ENCODE measurements at regions not wholly inside any gene's neighbourhood (a gene's known extent, or its start where the extent isn't known, plus 50 kb on each side); places are given as distances from the start of the nearest gene placed in this dataset.

DNA sequence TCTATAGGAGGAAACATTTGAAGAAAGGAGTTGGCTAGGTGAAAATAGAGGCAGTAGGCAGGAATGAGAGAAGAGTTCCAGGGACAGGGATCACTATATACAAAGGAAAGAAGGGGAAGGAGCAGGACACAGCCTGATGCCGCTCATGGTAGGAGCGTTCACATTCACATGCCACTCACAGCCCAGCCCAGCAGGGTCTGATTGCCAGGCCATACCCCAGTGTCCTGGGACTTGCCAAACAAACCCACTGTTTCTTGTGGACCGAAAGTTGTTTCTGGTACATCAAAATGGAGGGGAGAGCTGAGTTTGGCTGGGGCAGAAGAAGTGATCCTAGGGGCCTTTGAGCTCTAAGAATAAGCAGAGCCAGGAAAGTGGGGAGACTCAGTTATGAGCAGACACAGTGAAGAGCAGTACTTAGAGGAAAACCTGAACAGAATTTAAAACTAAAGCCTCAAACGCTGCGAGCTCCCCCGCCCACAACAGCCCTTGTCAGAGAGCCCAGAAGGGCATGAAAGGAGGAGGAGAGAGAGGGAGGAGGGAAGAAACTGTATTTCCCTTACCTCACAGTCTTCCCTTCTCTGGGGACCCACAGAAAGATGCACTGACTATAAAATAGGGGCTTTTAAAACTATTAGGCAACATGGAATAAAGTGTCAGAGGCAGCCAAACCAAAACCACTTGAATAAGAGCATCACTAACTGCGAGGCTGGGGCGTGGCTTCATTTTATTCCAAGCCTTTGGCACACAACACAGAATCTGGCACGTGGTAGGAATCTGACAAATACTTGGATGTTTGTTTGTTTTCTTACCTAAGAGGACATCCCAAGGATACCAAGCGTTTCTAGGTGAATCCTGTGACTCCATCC is 129.0 kb downstream of the RPL22L1 start:
- Histone ChIP-seq H3K9me3 (ENCODE audit: insufficient read depth, low read length) (no peaks in the 10 kb centered on the region), H3K27me3 (ENCODE audit: low read length) (no peaks in the 10 kb centered on the region), H3K36me3 (ENCODE audit: low read length) (no peaks in the 10 kb centered on the region), H4K20me1 (ENCODE audit: low read depth, low read length) (no peaks in the 10 kb centered on the region), H2AFZ (ENCODE audit: low read depth, low read length, severe bottlenecking) (no peak overlapping the region), H3K9ac (ENCODE audit: low read length) (no peak overlapping the region), H3K4me2 (ENCODE audit: low read depth, low read length, poor library complexity, severe bottlenecking) (no peak overlapping the region), H3F3A (ENCODE audit: insufficient read depth) (no peaks in the 10 kb centered on the region), H3K9me2 (replicated peaks; ENCODE audit: insufficient read depth, low read length) (no peaks in the 10 kb centered on the region), H3K4me3 (ENCODE audit: insufficient read depth, low read length, poor library complexity, severe bottlenecking) (no peak overlapping the region), H3K79me2 (ENCODE audit: insufficient read depth, low read length) (no peaks in the 10 kb centered on the region), H3K27ac (ENCODE audit: low read depth, low read length) (no peak overlapping the region)
- no peak for TF ChIP-seq CTCF (IDR thresholded peaks at IDR 0.05; ENCODE audit: insufficient read depth, low read length, poor library complexity, severe bottlenecking)
- no peak for TF ChIP-seq EZH2phosphoT487 (conservative IDR thresholded peaks at IDR 0.05; ENCODE audit: low read length)

- no peaks in the 10 kb centered on the region for H3K27me3 ChIP-seq (ENCODE audit: low read length)
- no peaks in the 10 kb centered on the region for H3K9me3 ChIP-seq (ENCODE audit: insufficient read depth, low read length)
- H3K36me3 ChIP-seq (ENCODE audit: low read length), result no peaks in the 10 kb centered on the region
- H3K4me2 ChIP-seq (ENCODE audit: low read depth, low read length, poor library complexity, severe bottlenecking), result no peak overlapping the region
- no peak overlapping the region for H3K9ac ChIP-seq (ENCODE audit: low read length)
- H2AFZ ChIP-seq (ENCODE audit: low read depth, low read length, severe bottlenecking), result no peak overlapping the region
- no peak for TF ChIP-seq CTCF (IDR thresholded peaks at IDR 0.05; ENCODE audit: insufficient read depth, low read length, poor library complexity, severe bottlenecking)
- no peak for TF ChIP-seq EZH2phosphoT487 (conservative IDR thresholded peaks at IDR 0.05; ENCODE audit: low read length)
- no peak overlapping the region for H3K27ac ChIP-seq (ENCODE audit: low read depth, low read length)
- no peaks in the 10 kb centered on the region for H3F3A ChIP-seq (ENCODE audit: insufficient read depth)
- no peaks in the 10 kb centered on the region for H4K20me1 ChIP-seq (ENCODE audit: low read depth, low read length)
- H3K4me3 ChIP-seq (ENCODE audit: insufficient read depth, low read length, poor library complexity, severe bottlenecking), result no peak overlapping the region
- H3K79me2 ChIP-seq (ENCODE audit: insufficient read depth, low read length), result no peaks in the 10 kb centered on the region
- H3K9me2 ChIP-seq (replicated peaks; ENCODE audit: insufficient read depth, low read length), result no peaks in the 10 kb centered on the region
Observed at GRCh38 chr3:170740285-170740684, 129.7 kb downstream of the RPL22L1 start.

DNA sequence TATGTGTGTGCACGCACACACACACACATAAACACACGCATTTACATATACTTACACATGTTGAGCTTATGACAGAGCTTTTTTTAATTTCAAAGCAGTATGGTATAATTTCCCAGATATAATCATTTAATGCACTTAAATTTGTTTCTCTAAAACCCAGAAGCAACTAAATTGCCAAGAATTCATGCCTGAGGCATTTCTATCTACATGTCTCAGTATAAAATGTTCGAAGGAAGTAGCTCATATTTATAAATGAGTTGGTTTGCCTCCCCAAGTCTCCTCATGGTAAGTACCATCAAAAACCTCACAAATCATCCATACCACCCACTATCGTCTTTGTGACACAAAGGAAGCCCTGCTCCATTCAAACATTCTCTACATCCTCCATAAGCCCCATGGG is 130.6 kb downstream of the RPL22L1 start:
- Histone ChIP-seq H3K27me3 (ENCODE audit: low read length) (no peaks in the 10 kb centered on the region), H3K4me3 (ENCODE audit: insufficient read depth, low read length, poor library complexity, severe bottlenecking) (no peak overlapping the region), H3K9me3 (ENCODE audit: insufficient read depth, low read length) (no peaks in the 10 kb centered on the region), H3K9ac (ENCODE audit: low read length) (no peak overlapping the region), H2AFZ (ENCODE audit: low read depth, low read length, severe bottlenecking) (no peak overlapping the region), H3K9me2 (replicated peaks; ENCODE audit: insufficient read depth, low read length) (no peaks in the 10 kb centered on the region), H3K79me2 (ENCODE audit: insufficient read depth, low read length) (no peaks in the 10 kb centered on the region), H3K36me3 (ENCODE audit: low read length) (no peaks in the 10 kb centered on the region), H3K27ac (ENCODE audit: low read depth, low read length) (no peak overlapping the region), H3K4me2 (ENCODE audit: low read depth, low read length, poor library complexity, severe bottlenecking) (no peak overlapping the region), H4K20me1 (ENCODE audit: low read depth, low read length) (no peaks in the 10 kb centered on the region), H3F3A (ENCODE audit: insufficient read depth) (no peaks in the 10 kb centered on the region)
- TF ChIP-seq CTCF (IDR thresholded peaks at IDR 0.05; ENCODE audit: insufficient read depth, low read length, poor library complexity, severe bottlenecking) (no peak), EZH2phosphoT487 (conservative IDR thresholded peaks at IDR 0.05; ENCODE audit: low read length) (no peak)

Measured in SU-DHL-6 (cell line).